Adrenal gland (tissue), 9 donors: ENCODE measurements at regions not wholly inside any gene's neighbourhood (a gene's known extent, or its start where the extent isn't known, plus 50 kb on each side); places are given as distances from the start of the nearest gene placed in this dataset.
A peak's percentile ranks its signal among the peaks of the same experiment; 100 is the strongest.
"Not testable (repeated sequence)": the region's sequence is repeated elsewhere in the genome, so short reads cannot be mapped to it uniquely, and the experiment has no call there.

ENCODE experiments used
- DNase-seq, 7 donors: peaks; one replicate each; pipeline ENCODE4 v3.0.0-alpha.2; 2019 to 2020
- H3K27ac ChIP-seq, 5 donors: fragments of 200-600 bp; sonication (generic) in 4 of 5; 1 replicate in 3 of 5; 2 replicates in 2 of 5; pipeline versions ENCODE4 v1.5.1 to v1.8.0; 2016 to 2020; ENCODE audit warnings: mild to moderate bottlenecking in 1 of 5
- H3K27me3 ChIP-seq: fragments of 200-600 bp; 2 replicates; pipeline ENCODE4 v1.8.0; 2021
- H3K36me3 ChIP-seq, 2 donors: fragments of 200-600 bp; replicated peaks in 1 of 2; 1 replicate in 1 of 2; 2 replicates in 1 of 2; pipeline versions ENCODE4 v1.5.1 to v1.8.0; 2018 to 2022
- H3K4me1 ChIP-seq, 2 donors: fragments of 200-600 bp; replicated peaks in 1 of 2; 1 replicate in 1 of 2; 2 replicates in 1 of 2; pipeline versions ENCODE4 v1.5.1 to v1.8.0; 2018 to 2021
- H3K4me3 ChIP-seq, 4 donors: fragments of 200-600 bp; sonication (generic) in 3 of 4; one replicate each; pipeline ENCODE4 v1.5.1; 2016 to 2018
- H3K9me3 ChIP-seq, 3 donors: fragments of 200-600 bp; sonication (generic) in 1 of 3; replicated peaks in 1 of 3; 1 replicate in 2 of 3; 2 replicates in 1 of 3; pipeline versions ENCODE4 v1.5.1 to v1.8.0; 2016 to 2021
- POLR2A ChIP-seq, 2 donors: fragments of 450-650 bp; IDR thresholded peaks; one replicate each; pipeline ENCODE4 v1.6.1; 2017; ENCODE audit warnings: antibody characterized with exemption in 2 of 2, mild to moderate bottlenecking in 2 of 2, moderate library complexity in 1 of 2
- WGBS, 4 donors: extraction: QIAGEN DNeasy Blood & Tissue Kit in 2 of 4; methylation state at CpG; one replicate each; pipeline versions ENCODE4 v1.1.5 to v1.1.7; 2013 to 2017; 5-methylcytosine and 5-hydroxymethylcytosine counted together
- intact Hi-C, 2 donors: fragments of 100-400 bp; cut with DNase I; formaldehyde crosslinking; loops; one replicate each; pipeline versions ENCODE4 v1.14.1 to v1.15.0; 2022 to 2023
- TF ChIP-seq, protein P1 (sequence below), 6 experiments: fragments of 450-650 bp in 4 of 6; fragments of 200-600 bp in 2 of 6; sonication (generic) in 1 of 6; IDR thresholded peaks; 1 replicate in 5 of 6; 2 replicates in 1 of 6; pipeline versions ENCODE4 v1.5.1 to v1.8.0; 2016 to 2021; ENCODE audit warnings: antibody characterized with exemption in 6 of 6, mild to moderate bottlenecking in 2 of 6, moderate library complexity in 1 of 6
- donor health status: healthy with polysubstance abuse.
- donor health status: Bipolar disorder and iron deficiency.
- donor health status: DM: yes; HTN: yes; CAD: no.
- donor health status: DM: no; HTN: no; CAD: no.
- donor health status: DM: no; HTN: no; CAD: no.

DNA sequence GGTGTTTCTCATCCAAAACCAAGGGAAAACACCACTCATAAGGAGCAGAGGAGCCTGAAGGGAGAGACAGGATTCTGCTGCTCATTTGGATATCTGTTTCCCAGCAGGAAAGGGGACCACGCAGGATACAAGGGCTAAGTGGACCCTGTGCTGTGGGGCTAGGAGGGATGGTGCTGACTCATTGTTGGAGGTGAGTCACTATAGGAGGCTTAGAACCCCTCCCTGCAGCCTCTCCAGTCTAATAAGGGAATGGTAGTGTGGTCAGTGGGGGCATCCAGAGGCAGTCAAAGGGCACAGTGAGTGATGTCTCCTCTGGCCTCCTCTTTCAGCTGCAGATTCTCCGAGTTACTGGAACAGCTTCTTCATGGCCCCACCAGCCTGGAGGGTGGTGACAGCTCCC is 442.3 kb downstream of the TUBA3C start:
- H3K9me3 ChIP-seq = no peaks in the 10 kb centered on the region
- DNase-seq = no peak
- no peak for TF ChIP-seq POLR2A (IDR thresholded peaks at IDR 0.05)
- TF ChIP-seq, protein P1, sequence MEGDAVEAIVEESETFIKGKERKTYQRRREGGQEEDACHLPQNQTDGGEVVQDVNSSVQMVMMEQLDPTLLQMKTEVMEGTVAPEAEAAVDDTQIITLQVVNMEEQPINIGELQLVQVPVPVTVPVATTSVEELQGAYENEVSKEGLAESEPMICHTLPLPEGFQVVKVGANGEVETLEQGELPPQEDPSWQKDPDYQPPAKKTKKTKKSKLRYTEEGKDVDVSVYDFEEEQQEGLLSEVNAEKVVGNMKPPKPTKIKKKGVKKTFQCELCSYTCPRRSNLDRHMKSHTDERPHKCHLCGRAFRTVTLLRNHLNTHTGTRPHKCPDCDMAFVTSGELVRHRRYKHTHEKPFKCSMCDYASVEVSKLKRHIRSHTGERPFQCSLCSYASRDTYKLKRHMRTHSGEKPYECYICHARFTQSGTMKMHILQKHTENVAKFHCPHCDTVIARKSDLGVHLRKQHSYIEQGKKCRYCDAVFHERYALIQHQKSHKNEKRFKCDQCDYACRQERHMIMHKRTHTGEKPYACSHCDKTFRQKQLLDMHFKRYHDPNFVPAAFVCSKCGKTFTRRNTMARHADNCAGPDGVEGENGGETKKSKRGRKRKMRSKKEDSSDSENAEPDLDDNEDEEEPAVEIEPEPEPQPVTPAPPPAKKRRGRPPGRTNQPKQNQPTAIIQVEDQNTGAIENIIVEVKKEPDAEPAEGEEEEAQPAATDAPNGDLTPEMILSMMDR (IDR thresholded peaks at IDR 0.05) = no peak
- no peaks in the 10 kb centered on the region for H3K27me3 ChIP-seq
- WGBS, 4 donors = 71 to 79% (median 77%) methylated on average over 1 to 2 of the region's 2 CpGs
- H3K4me3 ChIP-seq = no peak overlapping the region
- intact Hi-C loops = no loop called here
- H3K4me1 ChIP-seq = no peaks in the 10 kb centered on the region
- no peak overlapping the region for H3K27ac ChIP-seq
- H3K36me3 ChIP-seq = no peaks in the 10 kb centered on the region

DNA sequence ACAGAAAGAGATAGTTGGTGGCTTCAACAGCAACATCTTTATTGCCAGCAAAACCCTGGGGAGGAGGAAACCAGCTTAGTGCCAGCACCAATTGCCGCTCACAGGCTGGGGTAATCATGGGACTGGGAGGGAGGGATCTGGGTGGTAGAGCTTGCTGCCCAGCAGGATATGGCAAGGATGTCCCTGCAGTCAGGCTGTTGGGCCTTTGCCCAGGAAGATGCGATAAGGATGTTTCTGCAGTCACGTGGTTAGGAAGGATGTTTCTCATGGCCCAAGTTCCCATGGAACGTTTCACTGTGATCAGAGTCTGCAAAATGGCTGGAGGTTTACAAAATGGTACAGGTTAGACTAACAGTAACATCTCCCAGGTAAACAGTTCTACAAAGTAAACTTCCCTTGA is 443.5 kb downstream of the TUBA3C start:
- H3K27me3 ChIP-seq, H3K36me3 ChIP-seq, H3K9me3 ChIP-seq, H3K4me3 ChIP-seq, H3K4me1 ChIP-seq, H3K27ac ChIP-seq, intact Hi-C loops: not testable (repeated sequence)
- WGBS, 4 donors = 50 to 65% (median 58%) methylated on average over 3 to 4 of the region's 4 CpGs
- peak in 3 of 7 donors; percentile 16 to 60 (median 17) for DNase-seq

DNA sequence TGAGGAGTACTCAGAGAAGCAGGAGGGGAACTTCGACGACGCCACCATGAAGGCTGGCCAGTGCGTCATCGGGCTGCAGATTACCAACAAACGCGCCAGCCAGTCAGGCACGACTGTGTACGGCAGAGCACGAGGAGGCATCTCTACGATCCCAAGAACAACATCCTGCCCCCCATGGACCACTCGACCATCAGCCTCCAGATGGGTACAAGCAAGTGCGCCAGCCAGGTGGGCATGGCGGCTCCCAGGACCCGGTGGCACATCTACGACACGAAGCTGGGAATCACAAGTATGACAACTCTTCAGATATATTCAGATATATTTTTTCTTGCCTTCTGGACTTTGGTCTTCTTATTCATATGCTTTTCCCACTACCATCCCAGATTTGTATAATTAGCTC is 454.5 kb downstream of the TUBA3C start:
- H3K27me3 ChIP-seq, DNase-seq, H3K9me3 ChIP-seq, H3K4me3 ChIP-seq, intact Hi-C loops, H3K27ac ChIP-seq, H3K4me1 ChIP-seq, H3K36me3 ChIP-seq: not testable (repeated sequence)
- WGBS, 4 donors = 78 to 86% (median 85%) methylated on average over 14 to 17 of the region's 17 CpGs

DNA sequence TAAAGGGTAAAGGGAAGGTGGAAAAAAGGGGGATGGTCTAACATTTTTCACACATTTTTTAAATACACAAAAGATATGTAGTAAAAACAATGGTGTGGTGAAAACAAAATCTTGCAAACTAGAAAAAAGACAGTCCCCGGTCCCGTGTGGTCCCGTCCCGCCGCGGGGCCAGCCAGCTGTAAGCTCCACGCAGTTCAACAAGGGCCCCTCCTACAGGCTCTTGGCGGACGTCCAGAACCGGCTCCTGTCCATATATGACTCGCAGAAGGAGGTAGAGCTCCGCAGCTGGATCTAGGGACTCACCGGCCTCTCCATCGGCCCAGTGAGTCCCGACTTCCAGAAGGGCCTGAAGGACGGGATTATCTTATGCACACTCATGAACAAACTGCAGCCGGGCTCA is 455.1 kb downstream of the TUBA3C start:
- intact Hi-C loops, DNase-seq, H3K4me3 ChIP-seq, H3K36me3 ChIP-seq, H3K27me3 ChIP-seq, H3K27ac ChIP-seq, H3K9me3 ChIP-seq, H3K4me1 ChIP-seq: not testable (repeated sequence)
- 76 to 90% (median 86%) methylated on average over 10 to 17 of the region's 17 CpGs for WGBS, 4 donors

DNA sequence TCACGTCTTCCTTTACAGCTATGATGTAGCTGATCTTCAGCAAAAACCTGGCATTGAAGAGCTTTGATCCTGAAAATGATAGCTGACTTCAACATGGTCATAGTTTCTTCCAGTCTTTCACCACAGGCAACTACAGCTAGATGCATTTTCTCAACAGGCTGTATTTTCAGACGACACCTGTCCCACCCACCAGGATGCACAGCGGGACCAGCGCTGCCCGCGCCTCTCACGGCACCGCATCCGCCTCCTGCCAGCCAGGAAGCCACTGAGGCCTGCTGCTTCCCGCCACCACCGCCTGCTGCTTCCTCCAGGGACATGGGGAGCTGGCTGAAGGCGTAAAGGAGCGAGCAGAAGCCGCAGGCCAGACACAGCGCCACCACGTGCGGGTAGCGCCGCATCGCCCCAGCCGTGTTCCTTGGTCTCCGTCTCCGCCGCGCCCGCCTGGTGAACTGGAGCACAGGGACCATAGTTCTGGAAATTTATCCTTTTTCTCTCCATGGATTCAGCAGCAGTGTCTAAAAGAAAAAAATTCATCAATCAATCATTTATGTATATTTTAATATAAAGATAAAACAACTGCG is 456.3 kb downstream of the TUBA3C start:
- H3K9me3 ChIP-seq, H3K27ac ChIP-seq, intact Hi-C loops, H3K27me3 ChIP-seq, DNase-seq, H3K4me3 ChIP-seq, H3K36me3 ChIP-seq, H3K4me1 ChIP-seq: not testable (repeated sequence)
- WGBS, 4 donors = 31 to 71% (median 48%) methylated on average over 5 to 12 of the region's 27 CpGs

DNA sequence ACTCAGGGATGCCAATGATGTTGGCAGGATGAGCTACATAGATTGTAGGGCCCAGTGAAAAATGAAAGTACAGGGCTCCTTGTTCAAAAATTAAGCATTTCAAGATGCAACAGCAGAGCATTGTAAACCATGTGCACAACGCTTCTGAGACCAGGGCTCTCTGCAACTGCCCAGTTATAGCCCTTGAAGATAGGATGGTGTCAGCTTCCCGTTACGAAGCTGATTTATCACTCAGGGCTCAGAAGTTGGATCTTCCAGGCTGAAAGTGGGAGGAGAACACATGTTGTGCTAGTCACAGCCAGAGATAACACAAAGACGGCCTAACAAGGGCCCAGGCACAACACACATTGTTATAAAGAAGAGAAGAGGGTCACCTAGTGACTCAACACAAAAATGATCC is 466.7 kb downstream of the TUBA3C start:
- TF ChIP-seq, protein P1 (IDR thresholded peaks at IDR 0.05) = no peak
- TF ChIP-seq POLR2A (IDR thresholded peaks at IDR 0.05) = no peak
- H3K27me3 ChIP-seq = no peaks in the 10 kb centered on the region
- no peak for DNase-seq
- intact Hi-C loops = no loop called here
- no peak overlapping the region for H3K4me3 ChIP-seq
- no peak overlapping the region for H3K27ac ChIP-seq
- H3K4me1 ChIP-seq = no peaks in the 10 kb centered on the region
- no peaks in the 10 kb centered on the region for H3K36me3 ChIP-seq
- H3K9me3 ChIP-seq = no peaks in the 10 kb centered on the region
- 39 to 61% (median 52%) methylated on average over 4 of the region's 4 CpGs for WGBS, 4 donors

DNA sequence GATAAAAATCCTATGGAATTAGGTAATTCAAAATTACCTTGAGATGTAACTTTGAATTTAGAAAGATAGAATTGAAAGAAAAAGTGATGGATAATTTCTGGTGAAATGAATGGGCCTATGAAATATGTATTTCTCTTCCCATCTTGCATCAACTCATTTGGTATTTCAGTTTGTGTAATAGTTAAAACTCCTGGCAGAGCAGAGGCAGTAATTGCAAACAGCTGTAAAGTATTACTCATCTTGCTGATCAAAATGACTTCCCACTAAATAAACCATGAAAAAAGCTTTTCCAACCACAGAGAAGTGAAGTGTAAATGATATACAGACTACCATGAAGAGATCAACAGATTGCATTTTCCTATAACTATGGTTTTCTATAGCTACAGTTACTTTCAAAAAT is 471.0 kb downstream of the TUBA3C start:
- intact Hi-C loops, H3K4me1 ChIP-seq, H3K9me3 ChIP-seq, H3K4me3 ChIP-seq, H3K36me3 ChIP-seq, H3K27ac ChIP-seq, H3K27me3 ChIP-seq, DNase-seq: not testable (repeated sequence)
